ENCODE measurements at regions not wholly inside any gene's neighbourhood (a gene's known extent, or its start where the extent isn't known, plus 50 kb on each side); places are given as distances from the start of the nearest gene placed in this dataset.
A peak's percentile ranks its signal among the peaks of the same experiment; 100 is the strongest.
"Not testable (repeated sequence)": the region's sequence is repeated elsewhere in the genome, so short reads cannot be mapped to it uniquely, and the experiment has no call there.

DNA sequence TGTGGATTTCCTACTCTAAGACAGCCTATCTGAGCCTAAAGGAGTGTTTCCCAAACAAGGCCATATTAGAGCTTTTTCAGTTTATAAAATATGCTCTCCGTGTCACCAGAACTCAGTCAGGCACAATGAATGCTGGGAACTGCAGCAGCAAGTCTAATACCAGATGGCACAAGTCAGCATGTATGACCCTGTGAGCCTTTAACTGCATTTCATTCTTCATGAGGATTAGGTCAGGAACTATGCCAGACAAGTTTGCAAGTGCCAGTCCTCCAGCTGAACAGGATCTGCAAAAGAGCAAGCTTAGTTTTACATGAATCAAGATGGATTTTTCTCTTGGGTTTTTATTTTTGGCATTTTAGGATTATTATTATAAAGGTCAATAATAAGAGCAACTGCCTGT is 66.7 kb upstream of the SAMD5 start:
- DNase-seq (ENCODE audit: low read depth in 2 of 3, low spot score in 2 of 3) = no peak

DNA sequence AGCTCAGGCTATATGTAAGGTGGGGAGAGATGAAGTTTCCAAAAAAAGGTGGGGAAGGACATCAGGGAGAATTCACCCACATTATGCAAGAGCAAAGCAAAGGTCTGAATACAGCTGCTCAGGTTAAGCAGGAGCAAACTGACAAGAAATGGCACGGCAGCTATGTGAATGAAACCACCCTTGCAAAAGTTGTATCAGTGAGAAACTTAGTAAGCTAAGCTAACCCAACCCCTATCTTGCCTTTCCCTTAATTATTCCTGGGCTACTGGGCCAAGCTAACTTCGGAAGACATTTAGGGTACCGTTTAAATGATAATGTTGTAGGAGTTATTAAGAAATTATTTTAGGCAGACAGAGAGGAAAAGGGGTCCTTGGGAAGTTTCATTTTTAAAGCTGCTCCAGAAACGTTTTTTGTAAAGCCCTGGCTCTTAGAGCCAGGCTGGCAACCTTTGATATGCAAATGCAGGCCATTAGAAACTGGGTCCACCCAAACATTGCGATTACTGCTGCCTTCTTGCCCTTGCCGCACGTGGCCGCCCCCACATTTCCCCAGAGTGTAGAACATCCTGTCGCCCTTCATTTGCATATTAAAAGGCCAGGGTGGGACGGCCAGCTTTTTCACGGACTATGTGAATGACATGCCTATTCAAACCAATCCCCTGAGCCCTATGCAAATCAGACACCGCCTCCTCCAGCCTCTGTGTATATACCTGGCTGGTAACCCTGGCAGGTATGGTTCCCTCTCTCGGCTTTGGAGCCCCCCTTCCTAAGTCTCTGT is 60.5 kb upstream of the SAMD5 start:
- DNase-seq (ENCODE audit: low read depth in 2 of 3, low spot score in 2 of 3) = no peak

DNA sequence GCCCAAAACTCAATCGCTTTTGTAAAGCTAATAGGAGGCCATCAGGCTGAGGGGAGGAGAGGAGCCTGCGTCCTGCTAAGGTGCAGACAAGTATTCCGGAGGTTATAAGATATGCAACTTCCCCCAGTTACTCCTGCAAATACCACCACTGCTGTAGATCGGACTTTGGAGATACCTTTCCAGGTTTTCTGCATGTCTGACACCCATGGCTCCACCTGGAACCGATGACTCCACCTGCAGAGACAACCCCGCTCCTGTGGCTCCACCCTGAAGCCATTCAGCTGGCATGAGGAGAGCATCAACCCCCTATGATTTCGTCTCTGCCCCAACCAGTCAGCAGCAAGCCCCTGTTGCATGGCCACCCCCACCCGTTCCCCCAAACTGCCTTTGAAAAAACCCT is 59.7 kb upstream of the SAMD5 start:
- DNase-seq (ENCODE audit: low read depth in 2 of 3, low spot score in 2 of 3) = no peak

- DNase-seq (ENCODE audit: low read depth in 2 of 3, low spot score in 2 of 3) = no peak
Observed at GRCh38 chr6:147449405-147450161, 58.9 kb upstream of the SAMD5 start.

DNA sequence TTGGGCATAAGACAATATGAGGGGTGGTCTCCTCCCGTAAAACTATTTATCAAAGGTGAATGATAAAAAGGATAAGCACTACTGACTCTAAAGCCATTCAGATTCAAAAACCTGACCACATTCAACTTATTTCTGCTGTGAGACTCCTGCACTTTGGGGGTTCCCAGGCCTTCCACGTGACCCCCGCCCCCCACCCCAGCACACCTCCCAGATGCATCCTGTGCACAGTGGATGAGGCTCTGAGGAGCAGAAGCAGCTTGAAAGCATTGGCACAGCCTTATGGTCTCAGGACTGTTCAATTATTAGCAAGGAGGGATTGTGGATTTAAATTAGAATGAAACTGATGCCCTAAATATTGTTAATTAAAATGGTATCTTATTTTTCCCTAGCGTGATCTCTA is 55.1 kb upstream of the SAMD5 start:
- peak in 2 of 3 donors; percentile 62 to 65 for DNase-seq (ENCODE audit: low read depth in 2 of 3, low spot score in 2 of 3)

GRCh38 chr6:147454862-147455261 is 53.6 kb upstream of the SAMD5 start:
- not testable (repeated sequence) for DNase-seq (ENCODE audit: low read depth in 2 of 3, low spot score in 2 of 3)
